ENCODE measurements at regions not wholly inside any gene's neighbourhood (a gene's known extent, or its start where the extent isn't known, plus 50 kb on each side); places are given as distances from the start of the nearest gene placed in this dataset.

DNA sequence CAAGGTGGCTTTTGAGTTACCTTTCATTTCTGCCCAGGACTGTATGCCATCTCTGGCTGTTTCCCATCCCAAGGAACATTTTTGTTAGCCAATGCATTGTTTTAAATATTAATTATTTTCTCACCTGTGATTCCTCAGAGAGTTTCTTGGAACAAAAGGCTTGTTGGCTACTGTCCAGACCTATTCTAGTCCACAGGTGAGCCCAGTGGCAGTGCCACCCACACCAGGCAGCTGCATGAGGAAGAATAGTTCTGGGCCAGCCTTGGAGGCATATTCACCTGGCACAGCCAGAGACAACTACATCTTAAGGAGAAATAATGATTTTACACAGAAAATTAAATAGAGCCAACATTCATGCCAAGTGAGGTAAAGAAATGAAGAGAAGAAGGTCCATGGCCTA, 123.9 kb downstream of the C1GALT1 start:
- Histone ChIP-seq H3K14ac (ENCODE audit: insufficient read length) (no peak overlapping the region), H2AFZ (ENCODE audit: low read length) (no peak overlapping the region), H3K4me3 (ENCODE audit: extremely low read depth in 1 of 4, insufficient read depth in 2 of 4, low read depth in 3 of 4, low read length in 4 of 4) (no peak overlapping the region), H3K4me1 (replicated peaks in 1 of 4; ENCODE audit: control insufficient read depth in 3 of 4, insufficient read depth in 4 of 4, low read length in 3 of 4) (0 out of 7 replicates have a peak, but pooled peaks cover 0 to 2% (median 0%) of the 10 kb centered on the region in 4 experiments), H2BK5ac (ENCODE audit: low read depth, low read length) (no peak overlapping the region), H4K5ac (ENCODE audit: insufficient read length, low read depth, low read length) (no peak overlapping the region), H3K4me2 (ENCODE audit: insufficient read depth in 1 of 2, low read depth in 2 of 2, low read length in 2 of 2) (no peak overlapping the region), H3K79me1 (ENCODE audit: low read depth, low read length) (no peaks in the 10 kb centered on the region), H2BK120ac (replicated peaks; ENCODE audit: low read depth, low read length) (no peak overlapping the region), H3K9me3 (ENCODE audit: insufficient read depth in 2 of 2, low read depth in 1 of 2, low read length in 1 of 2) (no peaks in the 10 kb centered on the region), H4K8ac (ENCODE audit: extremely low read depth, insufficient read depth, low read length) (no peak overlapping the region), H3K36me3 (ENCODE audit: control insufficient read depth in 2 of 4, insufficient read depth in 4 of 4, low read length in 3 of 4) (no peaks in the 10 kb centered on the region), H2BK15ac (ENCODE audit: low read length) (no peak overlapping the region), H2AK5ac (ENCODE audit: low read depth, low read length) (no peak overlapping the region), H3K9ac (replicated peaks in 1 of 4; ENCODE audit: extremely low read depth in 1 of 4, low read depth in 3 of 4, low read length in 3 of 4) (no peak overlapping the region), H3K27me3 (replicated peaks in 1 of 4; ENCODE audit: control insufficient read depth in 3 of 4, extremely low read depth in 1 of 4, insufficient read depth in 3 of 4, low read length in 3 of 4) (no peaks in the 10 kb centered on the region), H3K23ac (ENCODE audit: insufficient read length) (no peak overlapping the region), H2BK12ac (ENCODE audit: low read depth, low read length) (no peak overlapping the region), H3K79me2 (ENCODE audit: control insufficient read depth in 1 of 2, insufficient read depth in 2 of 2, low read length in 2 of 2) (no peaks in the 10 kb centered on the region), H3K23me2 (ENCODE audit: low read depth, low read length) (no peaks in the 10 kb centered on the region; the same call in 1 of the 2 replicates), H2BK20ac (ENCODE audit: low read length) (no peak overlapping the region), H4K91ac (replicated peaks; ENCODE audit: insufficient read length, low read length) (no peak overlapping the region), H3K18ac (ENCODE audit: extremely low read depth, low read length) (no peak overlapping the region), H3K27ac (ENCODE audit: low read depth, low read length) (no peak overlapping the region), H4K20me1 (replicated peaks in 1 of 2; ENCODE audit: control insufficient read depth in 1 of 2, insufficient read depth in 2 of 2, low read length in 2 of 2) (no peaks in the 10 kb centered on the region), H3K56ac (replicated peaks; ENCODE audit: insufficient read length, low read depth, low read length) (no peak overlapping the region), H3K4ac (replicated peaks; ENCODE audit: insufficient read length, low read depth, low read length) (no peak overlapping the region)
- TF ChIP-seq RNF2 (IDR thresholded peaks at IDR 0.05; ENCODE audit: borderline replicate concordance, low read depth, low read length, missing control alignments, poor library complexity, severe bottlenecking) (no peak), SP2 (IDR thresholded peaks at IDR 0.05; ENCODE audit: low read length) (no peak), JUN (IDR thresholded peaks at IDR 0.05; ENCODE audit: low read depth, low read length) (no peak), MAFK (IDR thresholded peaks at IDR 0.05; ENCODE audit: low read depth, low read length) (no peak), KDM1A (IDR thresholded peaks at IDR 0.05; ENCODE audit: borderline replicate concordance, low read length) (no peak), EZH2 (IDR thresholded peaks at IDR 0.05; ENCODE audit: low read depth, low read length, severe bottlenecking) (no peak), SP1 (IDR thresholded peaks at IDR 0.05; ENCODE audit: low read depth, low read length) (no peak), HDAC6 (IDR thresholded peaks at IDR 0.05; ENCODE audit: low read depth, low read length) (no peak), CBX8 (IDR thresholded peaks at IDR 0.05; ENCODE audit: borderline replicate concordance, low read depth, low read length) (no peak), POLR2A (IDR thresholded peaks at IDR 0.05; ENCODE audit: control extremely low read depth in 1 of 2, low read depth in 2 of 2, low read length in 2 of 2) (no peak), BRCA1 (IDR thresholded peaks at IDR 0.05; ENCODE audit: low read depth, low read length) (no peak), SP4 (IDR thresholded peaks at IDR 0.05; ENCODE audit: low read length) (no peak)
- TF ChIP-seq, protein P1, sequence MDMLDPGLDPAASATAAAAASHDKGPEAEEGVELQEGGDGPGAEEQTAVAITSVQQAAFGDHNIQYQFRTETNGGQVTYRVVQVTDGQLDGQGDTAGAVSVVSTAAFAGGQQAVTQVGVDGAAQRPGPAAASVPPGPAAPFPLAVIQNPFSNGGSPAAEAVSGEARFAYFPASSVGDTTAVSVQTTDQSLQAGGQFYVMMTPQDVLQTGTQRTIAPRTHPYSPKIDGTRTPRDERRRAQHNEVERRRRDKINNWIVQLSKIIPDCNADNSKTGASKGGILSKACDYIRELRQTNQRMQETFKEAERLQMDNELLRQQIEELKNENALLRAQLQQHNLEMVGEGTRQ (IDR thresholded peaks at IDR 0.05; ENCODE audit: low read length) = no peak
- FAIRE-seq (no peak), DNase-seq (ENCODE audit: low read depth in 1 of 2, low spot score in 2 of 2) (no peak)
- ChIA-PET POLR2A (ENCODE audit: partially characterized antibody) (no interaction called here), CTCF (ENCODE audit: partially characterized antibody) (no interaction called here)

Measured in H1 (cell line).